AG04449 (cell line): ENCODE measurements at regions not wholly inside any gene's neighbourhood (a gene's known extent, or its start where the extent isn't known, plus 50 kb on each side); places are given as distances from the start of the nearest gene placed in this dataset.
"Not testable (repeated sequence)": the region's sequence is repeated elsewhere in the genome, so short reads cannot be mapped to it uniquely, and the experiment has no call there.

Source experiments
- CTCF ChIA-PET: fragments of 350-600 bp; formaldehyde crosslinking; extraction: SDS; loops from one replicate; lab custom pipeline; 2021; ENCODE audit warnings: antibody characterized with exemption; lab: Yijun Ruan, JAX
- POLR2A ChIA-PET: fragments of 400-600, 350-600 bp; formaldehyde crosslinking; extraction: SDS; loops from one replicate; lab custom pipeline; 2020; ENCODE audit warnings: antibody characterized with exemption, inconsistent platforms; lab: Yijun Ruan, JAX
- DNase-seq: peaks from one replicate; pipeline ENCODE4 v3.0.0-alpha.2; 2010; ENCODE audit warnings: low read depth, low spot score
- H3K4me3 ChIP-seq: 2 replicates; pipeline ENCODE4 v1.5.1; 2011; ENCODE audit warnings: low read depth, mild to moderate bottlenecking, control low read depth, low read length
- TF ChIP-seq, protein P1 (sequence below): IDR thresholded peaks from one replicate; pipeline ENCODE4 v1.5.1; 2011; ENCODE audit warnings: mild to moderate bottlenecking, moderate library complexity, low read length, control low read depth, inconsistent platforms; ENCODE audit not compliant: insufficient read depth; ENCODE audit errors: missing control alignments

GRCh38 chrX:1126738-1127137 lies 85.7 kb downstream of the CRLF2 start:
- TF ChIP-seq, protein P1, sequence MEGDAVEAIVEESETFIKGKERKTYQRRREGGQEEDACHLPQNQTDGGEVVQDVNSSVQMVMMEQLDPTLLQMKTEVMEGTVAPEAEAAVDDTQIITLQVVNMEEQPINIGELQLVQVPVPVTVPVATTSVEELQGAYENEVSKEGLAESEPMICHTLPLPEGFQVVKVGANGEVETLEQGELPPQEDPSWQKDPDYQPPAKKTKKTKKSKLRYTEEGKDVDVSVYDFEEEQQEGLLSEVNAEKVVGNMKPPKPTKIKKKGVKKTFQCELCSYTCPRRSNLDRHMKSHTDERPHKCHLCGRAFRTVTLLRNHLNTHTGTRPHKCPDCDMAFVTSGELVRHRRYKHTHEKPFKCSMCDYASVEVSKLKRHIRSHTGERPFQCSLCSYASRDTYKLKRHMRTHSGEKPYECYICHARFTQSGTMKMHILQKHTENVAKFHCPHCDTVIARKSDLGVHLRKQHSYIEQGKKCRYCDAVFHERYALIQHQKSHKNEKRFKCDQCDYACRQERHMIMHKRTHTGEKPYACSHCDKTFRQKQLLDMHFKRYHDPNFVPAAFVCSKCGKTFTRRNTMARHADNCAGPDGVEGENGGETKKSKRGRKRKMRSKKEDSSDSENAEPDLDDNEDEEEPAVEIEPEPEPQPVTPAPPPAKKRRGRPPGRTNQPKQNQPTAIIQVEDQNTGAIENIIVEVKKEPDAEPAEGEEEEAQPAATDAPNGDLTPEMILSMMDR, result no peak
- no peak for DNase-seq
- ChIA-PET CTCF (no interaction called here), POLR2A (no interaction called here)
- no peak overlapping the region for H3K4me3 ChIP-seq

DNA sequence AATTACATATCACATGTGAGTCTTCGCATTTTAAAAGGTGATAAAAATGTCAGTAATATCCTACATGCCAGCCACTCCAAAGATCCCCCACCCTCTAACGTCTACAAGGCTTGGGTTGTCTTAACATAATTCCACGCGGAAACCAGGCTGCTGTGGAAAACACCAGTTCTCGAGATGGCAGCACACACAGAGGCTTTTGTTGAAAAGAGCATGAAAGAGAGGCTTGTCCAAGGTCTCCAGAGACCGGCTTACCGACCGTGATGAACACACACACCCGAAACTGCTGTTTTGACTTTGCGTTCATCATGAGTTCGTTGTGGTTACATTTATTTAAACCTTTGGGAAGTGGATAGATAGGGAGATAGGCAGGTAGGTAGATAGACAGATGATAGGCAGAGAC lies 87.9 kb downstream of the CRLF2 start:
- TF ChIP-seq, protein P1, result no peak
- DNase-seq, result no peak
- POLR2A ChIA-PET, result no interaction called here
- CTCF ChIA-PET, result no interaction called here
- H3K4me3 ChIP-seq, result no peak overlapping the region

DNA sequence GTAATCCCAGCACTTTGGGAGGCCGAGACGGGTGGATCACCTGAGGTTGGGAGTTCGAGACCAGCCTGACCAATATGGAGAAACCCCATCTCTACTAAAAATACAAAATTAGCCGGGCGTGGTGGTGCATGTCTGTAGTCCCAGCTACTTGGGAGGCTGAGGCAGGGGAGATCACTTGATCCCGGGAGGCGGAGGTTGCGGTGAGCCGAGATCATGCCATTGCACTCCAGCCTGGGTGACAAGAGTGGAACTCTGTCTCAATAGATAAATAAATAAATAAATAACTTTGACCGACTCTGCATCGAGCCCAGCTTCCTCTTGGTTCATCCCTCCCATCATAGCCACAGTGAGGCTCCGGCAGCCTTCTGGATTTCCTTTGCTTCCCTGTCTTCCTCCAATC lies 89.6 kb downstream of the CRLF2 start:
- POLR2A ChIA-PET, DNase-seq, CTCF ChIA-PET, H3K4me3 ChIP-seq: not testable (repeated sequence)

DNA sequence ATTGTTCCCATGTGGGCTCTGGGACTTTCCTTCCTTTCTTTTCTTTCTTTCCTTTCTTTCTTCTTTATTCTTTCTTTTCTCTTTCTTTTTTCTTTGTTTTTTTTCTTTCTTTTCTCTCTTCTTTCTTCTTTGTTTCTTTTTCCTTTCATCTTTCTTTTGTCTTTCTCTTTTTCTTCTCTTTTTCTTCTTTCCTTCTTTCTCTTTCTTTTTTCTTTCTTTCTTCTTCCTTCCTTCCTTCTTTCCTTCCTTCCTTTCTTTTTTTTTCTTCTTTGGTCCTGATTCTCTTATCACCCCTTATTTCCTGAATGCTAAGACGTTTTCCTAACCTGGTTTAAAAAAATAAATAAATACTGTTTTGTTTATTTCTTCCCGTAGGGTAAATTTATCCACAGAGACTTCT lies 93.2 kb downstream of the CRLF2 start:
- ChIA-PET POLR2A (no interaction called here), CTCF (no interaction called here)
- TF ChIP-seq, protein P1, result no peak
- no peak for DNase-seq
- H3K4me3 ChIP-seq, result no peak overlapping the region

DNA sequence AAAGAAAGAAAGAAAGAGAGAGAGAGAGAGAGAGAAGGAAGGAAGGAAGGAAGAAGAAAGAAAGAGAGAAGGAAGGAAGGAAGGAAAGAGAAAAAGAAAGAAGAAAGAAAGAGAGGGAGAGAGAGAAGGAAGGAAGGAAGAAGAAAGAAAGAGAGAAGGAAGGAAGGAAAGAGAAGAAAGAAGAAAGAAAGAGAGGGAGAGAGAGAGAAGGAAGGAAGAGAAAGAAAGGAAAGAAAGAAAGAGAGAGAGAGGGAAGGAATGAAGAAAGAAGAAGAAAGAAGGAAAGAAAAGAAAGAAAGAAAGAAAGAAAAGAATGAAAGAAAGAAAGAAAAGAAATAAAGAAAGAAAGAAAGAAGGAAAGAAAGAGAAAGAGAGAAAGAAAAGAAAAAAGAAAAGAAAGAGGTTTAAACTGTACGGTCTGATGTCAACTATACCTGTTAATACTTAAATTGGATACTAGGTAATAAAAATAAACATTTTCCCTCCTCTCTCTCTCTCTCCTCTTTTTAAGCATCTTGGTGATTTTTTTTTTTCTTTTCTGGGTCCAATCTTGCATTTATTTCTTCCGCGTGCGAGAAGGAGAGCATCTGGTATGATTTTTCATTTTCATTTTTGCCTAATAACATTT lies 93.8 kb downstream of the CRLF2 start:
- no peak for DNase-seq
- POLR2A ChIA-PET, result no interaction called here
- H3K4me3 ChIP-seq, result no peak overlapping the region
- TF ChIP-seq, protein P1, result no peak
- CTCF ChIA-PET, result no interaction called here

- H3K4me3 ChIP-seq, DNase-seq, POLR2A ChIA-PET, CTCF ChIA-PET: not testable (repeated sequence)
Measured at GRCh38 chrX:1115411-1115810, 97.0 kb downstream of the CRLF2 start.

DNA sequence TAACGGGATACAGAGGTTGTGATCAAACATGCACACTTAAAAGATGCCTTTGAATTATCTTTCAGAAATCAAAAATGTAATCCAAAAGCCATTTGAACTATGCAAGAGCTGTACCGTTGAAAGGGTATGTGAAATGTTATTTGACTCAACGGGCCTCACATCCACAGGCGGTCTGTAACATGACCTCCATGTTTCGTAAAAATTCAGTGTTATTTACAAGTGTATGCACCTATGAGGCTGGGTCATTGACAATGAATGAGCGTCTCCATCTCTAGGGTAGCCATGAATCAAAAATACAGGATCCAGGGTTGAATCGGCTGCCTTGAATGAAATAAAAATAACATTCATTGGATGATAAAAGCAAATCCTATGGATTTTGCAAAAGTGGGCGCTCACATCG lies 100.1 kb downstream of the CRLF2 start:
- CTCF ChIA-PET, result no interaction called here
- H3K4me3 ChIP-seq, result no peak overlapping the region
- TF ChIP-seq, protein P1, result no peak
- DNase-seq, result no peak
- POLR2A ChIA-PET, result no interaction called here
